Mammary epithelial cell (primary cell): ENCODE measurements at regions not wholly inside any gene's neighbourhood (a gene's known extent, or its start where the extent isn't known, plus 50 kb on each side); places are given as distances from the start of the nearest gene placed in this dataset.

Source experiments
- CTCF ChIP-seq, 2 donors: IDR thresholded peaks in 1 of 2; conservative IDR thresholded peaks in 1 of 2; 2 replicates each; pipeline ENCODE4 v1.5.1; 2011 to 2012; ENCODE audit warnings: inconsistent platforms in 2 of 2, low read length in 2 of 2, mild to moderate bottlenecking in 2 of 2, control low read depth in 1 of 2, low read depth in 1 of 2; ENCODE audit not compliant: insufficient read depth in 1 of 2; ENCODE audit errors: extremely low read depth in 1 of 2
- EZH2 ChIP-seq: IDR thresholded peaks from 2 replicates; pipeline ENCODE4 v1.6.1; 2012; ENCODE audit warnings: low read length, inconsistent platforms, borderline replicate concordance

DNA sequence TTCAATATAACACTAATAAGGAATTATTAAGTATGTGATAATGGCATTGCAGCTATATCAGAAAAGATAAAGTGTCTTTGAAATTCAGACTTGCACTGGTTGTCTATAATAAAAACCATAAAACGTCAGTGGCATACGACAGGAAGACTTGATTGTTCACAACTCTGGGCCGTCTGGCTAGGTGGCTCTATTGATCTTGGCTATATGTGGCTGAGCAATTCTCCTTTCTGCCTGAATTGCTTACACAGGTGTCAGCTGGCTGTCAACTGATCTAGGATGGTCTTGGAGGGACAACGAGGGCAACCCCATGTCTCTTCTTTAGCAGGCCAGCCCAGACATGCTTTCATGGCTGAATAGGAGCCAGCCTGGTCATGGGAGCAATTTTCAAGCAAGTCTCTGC is 359.1 kb downstream of the QKI start:
- TF ChIP-seq EZH2 (no peak), CTCF (conservative IDR thresholded peaks at IDR 0.05 in 1 of 2, IDR thresholded peaks at IDR 0.05 in 1 of 2; ENCODE audit: extremely low read depth in 1 of 2, insufficient read depth in 1 of 2, low read depth in 1 of 2, low read length in 2 of 2) (no peak)
